ENCODE measurements at regions not wholly inside any gene's neighbourhood (a gene's known extent, or its start where the extent isn't known, plus 50 kb on each side); places are given as distances from the start of the nearest gene placed in this dataset.

- Histone ChIP-seq H4K20me1 (ENCODE audit: insufficient read depth, low read length) (no peaks in the 10 kb centered on the region), H3K79me2 (ENCODE audit: insufficient read depth, low read length) (no peaks in the 10 kb centered on the region), H2AFZ (ENCODE audit: low read depth, low read length) (no peak overlapping the region), H3K4me3 (ENCODE audit: low read depth in 1 of 2, low read length in 2 of 2) (no peak overlapping the region), H3K4me2 (ENCODE audit: insufficient read depth, low read length) (no peak overlapping the region), H3K36me3 (ENCODE audit: insufficient read depth, low read length) (peaks cover 89% of the 10 kb centered on the region), H3K9ac (ENCODE audit: low read depth, low read length) (no peak overlapping the region), H3K27me3 (ENCODE audit: insufficient read depth, low read length, poor library complexity) (no peaks in the 10 kb centered on the region), H3K27ac (ENCODE audit: low read length) (no peak overlapping the region), H3K9me3 (ENCODE audit: insufficient read depth, low read length, severe bottlenecking) (no peaks in the 10 kb centered on the region), H3K4me1 (ENCODE audit: insufficient read depth, low read length) (no peaks in the 10 kb centered on the region)
- no peak for DNase-seq
- no peak for ATAC-seq (ENCODE audit: insufficient read depth, low read depth)
- TF ChIP-seq CTCF (IDR thresholded peaks at IDR 0.05; ENCODE audit: borderline replicate concordance, extremely low read depth, low read length, poor library complexity, severe bottlenecking) = no peak
- TF ChIP-seq EZH2 (IDR thresholded peaks at IDR 0.05; ENCODE audit: borderline replicate concordance, low read depth, low read length, severe bottlenecking) = no peak
These were observed 198.9 kb upstream of the RGS6 start for GRCh38 chr14:71733210-71733883.

GRCh38 chr14:71734076-71734475 is 198.2 kb upstream of the RGS6 start:
- Histone ChIP-seq H3K4me2 (ENCODE audit: insufficient read depth, low read length) (no peak overlapping the region), H3K36me3 (ENCODE audit: insufficient read depth, low read length) (peaks cover 92% of the 10 kb centered on the region), H2AFZ (ENCODE audit: low read depth, low read length) (no peak overlapping the region), H3K79me2 (ENCODE audit: insufficient read depth, low read length) (no peaks in the 10 kb centered on the region), H3K9ac (ENCODE audit: low read depth, low read length) (no peak overlapping the region), H3K4me1 (ENCODE audit: insufficient read depth, low read length) (no peaks in the 10 kb centered on the region), H3K27me3 (ENCODE audit: insufficient read depth, low read length, poor library complexity) (no peaks in the 10 kb centered on the region), H3K4me3 (ENCODE audit: low read depth in 1 of 2, low read length in 2 of 2) (no peak overlapping the region), H4K20me1 (ENCODE audit: insufficient read depth, low read length) (no peaks in the 10 kb centered on the region), H3K27ac (ENCODE audit: low read length) (no peak overlapping the region), H3K9me3 (ENCODE audit: insufficient read depth, low read length, severe bottlenecking) (no peaks in the 10 kb centered on the region)
- DNase-seq (no peak), ATAC-seq (ENCODE audit: insufficient read depth, low read depth) (no peak)
- TF ChIP-seq EZH2 (IDR thresholded peaks at IDR 0.05; ENCODE audit: borderline replicate concordance, low read depth, low read length, severe bottlenecking) (no peak), CTCF (IDR thresholded peaks at IDR 0.05; ENCODE audit: borderline replicate concordance, extremely low read depth, low read length, poor library complexity, severe bottlenecking) (no peak)

- H3K4me1 ChIP-seq (ENCODE audit: insufficient read depth, low read length) = peaks cover 6% of the 10 kb centered on the region
- H3K79me2 ChIP-seq (ENCODE audit: insufficient read depth, low read length) = no peaks in the 10 kb centered on the region
- DNase-seq (no peak), ATAC-seq (ENCODE audit: insufficient read depth, low read depth) (no peak)
- H3K36me3 ChIP-seq (ENCODE audit: insufficient read depth, low read length) = peaks cover 86% of the 10 kb centered on the region
- H3K4me3 ChIP-seq (ENCODE audit: low read depth in 1 of 2, low read length in 2 of 2) = no peak overlapping the region
- H3K4me2 ChIP-seq (ENCODE audit: insufficient read depth, low read length) = no peak overlapping the region
- no peak overlapping the region for H2AFZ ChIP-seq (ENCODE audit: low read depth, low read length)
- no peak overlapping the region for H3K27ac ChIP-seq (ENCODE audit: low read length)
- no peaks in the 10 kb centered on the region for H4K20me1 ChIP-seq (ENCODE audit: insufficient read depth, low read length)
- TF ChIP-seq CTCF (IDR thresholded peaks at IDR 0.05; ENCODE audit: borderline replicate concordance, extremely low read depth, low read length, poor library complexity, severe bottlenecking) = no peak
- no peak for TF ChIP-seq EZH2 (IDR thresholded peaks at IDR 0.05; ENCODE audit: borderline replicate concordance, low read depth, low read length, severe bottlenecking)
- H3K9ac ChIP-seq (ENCODE audit: low read depth, low read length) = no peak overlapping the region
- H3K9me3 ChIP-seq (ENCODE audit: insufficient read depth, low read length, severe bottlenecking) = no peaks in the 10 kb centered on the region
- no peaks in the 10 kb centered on the region for H3K27me3 ChIP-seq (ENCODE audit: insufficient read depth, low read length, poor library complexity)
These were observed 197.3 kb upstream of the RGS6 start for GRCh38 chr14:71734885-71735284.

All from DND-41 (cell line).